Heart right ventricle (tissue), 16 donors: ENCODE measurements at regions not wholly inside any gene's neighbourhood (a gene's known extent, or its start where the extent isn't known, plus 50 kb on each side); places are given as distances from the start of the nearest gene placed in this dataset.
"Not testable (repeated sequence)": the region's sequence is repeated elsewhere in the genome, so short reads cannot be mapped to it uniquely, and the experiment has no call there.

Experiments
- ATAC-seq, 8 donors: fragments of 200-7000 bp; cut with Tn5 transposase; one replicate each; pipeline ENCODE4 v1.9.1; 2020; ENCODE audit warnings: mild to moderate bottlenecking in 8 of 8, moderate library complexity in 8 of 8, moderate number of reproducible peaks in 1 of 8
- DNase-seq, 2 donors: peaks; one replicate each; pipeline ENCODE4 v3.0.0-alpha.2; 2020
- H3K27ac ChIP-seq, 10 donors: fragments of 200-600 bp; sonication (generic) in 2 of 10; one replicate each; pipeline versions ENCODE4 v1.5.0 to v1.8.0; 2020 to 2022; ENCODE audit warnings: mild to moderate bottlenecking in 3 of 10
- H3K27me3 ChIP-seq, 7 donors: fragments of 200-600 bp; one replicate each; pipeline ENCODE4 v1.8.0; 2021 to 2022; ENCODE audit warnings: mild to moderate bottlenecking in 2 of 7
- H3K36me3 ChIP-seq, 9 donors: fragments of 200-600 bp; sonication (generic) in 1 of 9; one replicate each; pipeline versions ENCODE4 v1.5.0 to v1.8.0; 2020 to 2022; ENCODE audit warnings: mild to moderate bottlenecking in 2 of 9
- H3K4me1 ChIP-seq, 9 donors: fragments of 200-600 bp; sonication (generic) in 1 of 9; one replicate each; pipeline versions ENCODE4 v1.5.0 to v1.8.0; 2020 to 2022; ENCODE audit warnings: mild to moderate bottlenecking in 4 of 9
- H3K4me3 ChIP-seq, 10 donors: fragments of 200-600 bp; sonication (generic) in 2 of 10; one replicate each; pipeline versions ENCODE4 v1.5.0 to v1.8.0; 2020 to 2022; ENCODE audit warnings: mild to moderate bottlenecking in 7 of 10, moderate library complexity in 2 of 10
- H3K9me3 ChIP-seq, 11 donors: fragments of 200-600 bp in 10 of 11; sonication (generic) in 2 of 11; one replicate each; pipeline versions ENCODE4 v1.5.0 to v1.8.0; 2013 to 2022; ENCODE audit warnings: mild to moderate bottlenecking in 2 of 11, control low read depth in 1 of 11, moderate library complexity in 1 of 11
- WGBS, 2 donors: extraction: QIAGEN DNeasy Blood & Tissue Kit; methylation state at CpG; one replicate each; pipeline ENCODE4 v1.1.7; 2013; ENCODE audit warnings: inconsistent platforms in 1 of 2; 5-methylcytosine and 5-hydroxymethylcytosine counted together
- intact Hi-C, 10 donors: fragments of 100-400 bp; cut with DNase I; formaldehyde crosslinking; loops; one replicate each; pipeline versions ENCODE4 v1.11.1 to v1.14.2; 2022
- TF ChIP-seq, protein P1 (sequence below), 9 donors: fragments of 200-600 bp; sonication (generic) in 2 of 9; IDR thresholded peaks; one replicate each; pipeline versions ENCODE4 v1.5.0 to v1.8.0; 2021 to 2022; ENCODE audit warnings: antibody characterized with exemption in 9 of 9, mild to moderate bottlenecking in 5 of 9, moderate library complexity in 1 of 9
- donor health status: Arrhythmogenic right ventricular cardiomyopathy.
- donor health status: ischemic (EF 13 %, LVEDD 7.1; RV severe dilation, severe dysfunction).
- donor health status: healthy with polysubstance abuse.
- donor health status: DM: no; HTN: yes; CAD: no.
- donor health status: DM: no; HTN: no; CAD: no.
- donor health status: ischemic (EF 25% LVEDD 6.9; RV normal size, moderate dysfunction).
- donor health status: ischemic (EF 25% LVEDD 5.7; RV mildly dilated, moderate dysfunction).
- donor health status: healthy.
- donor health status: DM: yes; HTN: yes; CAD: no.
- donor health status: Ischemic cardiomyopathy.
- donor health status: ischemic (EF 35%, LVEDD 5.7; RV mildly dilated, moderate dysfunction).
- donor health status: nonischemic (EF 11% LVEDD 7.7; RV severe dilation, severe dysfunction).
- donor health status: DM: yes; HTN: yes; CAD: no.
- donor health status: PGD.
- donor health status: ischemic (EF 29% LVEDD 5.4; RV normal size, mild dysfunction).
- donor health status: nonischemic (EF 23%, LVEDD 6.1; RV moderate dilation, normal function).

DNA sequence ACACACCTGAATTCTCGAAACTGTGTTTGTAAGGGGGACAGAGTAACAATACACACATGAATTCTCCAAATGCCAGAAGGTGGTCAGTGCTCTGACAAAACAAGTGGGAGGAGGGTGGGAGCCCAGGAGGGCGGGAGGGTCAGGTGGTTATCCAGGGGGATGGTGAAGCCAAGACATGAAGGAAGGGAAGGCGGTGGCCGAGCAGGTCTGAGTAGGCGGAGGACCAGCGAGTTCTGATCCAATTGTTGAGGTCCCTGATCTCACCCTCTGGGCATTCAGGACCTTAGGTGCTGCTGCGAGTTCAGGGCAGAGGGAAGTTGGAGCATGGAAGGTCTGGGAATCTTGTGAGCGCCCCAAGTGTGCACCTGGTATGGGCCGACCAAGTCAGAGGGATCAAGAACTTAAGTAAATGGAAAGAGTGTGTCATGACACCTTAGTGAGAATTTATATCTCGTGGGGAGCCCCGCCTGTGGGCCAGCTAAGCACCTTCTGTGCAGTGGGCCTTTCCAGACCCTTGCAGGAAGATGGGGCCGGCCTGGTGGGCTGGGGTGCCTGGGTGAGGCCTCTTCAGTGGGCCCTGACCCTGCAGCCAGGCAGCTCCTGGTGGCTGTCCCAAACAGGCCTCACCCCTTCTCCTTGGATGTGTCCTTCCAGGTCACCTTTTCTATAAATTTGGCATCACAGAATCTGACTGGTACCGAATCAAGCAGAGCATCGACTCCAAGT lies 86.1 kb downstream of the NPIPB11 start:
- Histone ChIP-seq H3K9me3 (no peaks in the 10 kb centered on the region), H3K27me3 (no peaks in the 10 kb centered on the region), H3K4me3 (no peak overlapping the region), H3K4me1 (peaks cover 4 to 43% (median 17%) of the 10 kb centered on the region in 9 donors), H3K36me3 (peaks cover 0 to 7% (median 0%) of the 10 kb centered on the region in 9 donors), H3K27ac (peak overlapping the region in 4 of 10 donors; percentile 17 to 74 (median 49))
- intact Hi-C loops, result no loop called here
- TF ChIP-seq, protein P1, sequence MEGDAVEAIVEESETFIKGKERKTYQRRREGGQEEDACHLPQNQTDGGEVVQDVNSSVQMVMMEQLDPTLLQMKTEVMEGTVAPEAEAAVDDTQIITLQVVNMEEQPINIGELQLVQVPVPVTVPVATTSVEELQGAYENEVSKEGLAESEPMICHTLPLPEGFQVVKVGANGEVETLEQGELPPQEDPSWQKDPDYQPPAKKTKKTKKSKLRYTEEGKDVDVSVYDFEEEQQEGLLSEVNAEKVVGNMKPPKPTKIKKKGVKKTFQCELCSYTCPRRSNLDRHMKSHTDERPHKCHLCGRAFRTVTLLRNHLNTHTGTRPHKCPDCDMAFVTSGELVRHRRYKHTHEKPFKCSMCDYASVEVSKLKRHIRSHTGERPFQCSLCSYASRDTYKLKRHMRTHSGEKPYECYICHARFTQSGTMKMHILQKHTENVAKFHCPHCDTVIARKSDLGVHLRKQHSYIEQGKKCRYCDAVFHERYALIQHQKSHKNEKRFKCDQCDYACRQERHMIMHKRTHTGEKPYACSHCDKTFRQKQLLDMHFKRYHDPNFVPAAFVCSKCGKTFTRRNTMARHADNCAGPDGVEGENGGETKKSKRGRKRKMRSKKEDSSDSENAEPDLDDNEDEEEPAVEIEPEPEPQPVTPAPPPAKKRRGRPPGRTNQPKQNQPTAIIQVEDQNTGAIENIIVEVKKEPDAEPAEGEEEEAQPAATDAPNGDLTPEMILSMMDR (IDR thresholded peaks at IDR 0.05), result no peak
- DNase-seq, result no peak
- no peak for ATAC-seq
- 96 to 98% methylated on average over 14 of the region's 14 CpGs for WGBS, 2 donors

DNA sequence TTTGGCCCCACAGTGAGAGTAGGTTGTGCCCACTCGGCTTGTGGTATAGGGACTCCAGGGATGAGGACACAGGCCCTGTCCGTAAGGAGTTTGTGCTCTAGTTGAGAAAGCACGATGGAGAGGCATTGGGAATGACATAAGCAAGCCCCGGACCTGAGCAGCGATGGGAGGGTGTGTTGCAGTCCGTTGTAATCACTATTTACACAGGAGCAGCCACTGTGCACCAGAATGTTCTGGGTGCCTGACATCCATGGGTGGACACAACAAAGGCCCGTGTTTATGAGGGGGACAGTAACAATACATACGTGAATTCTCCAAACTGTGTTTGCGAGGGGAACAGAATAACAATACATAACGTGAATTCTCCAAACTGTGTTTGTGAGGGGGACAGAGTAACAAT lies 86.8 kb downstream of the NPIPB11 start:
- DNase-seq (no peak), ATAC-seq (no peak)
- TF ChIP-seq, protein P1 (IDR thresholded peaks at IDR 0.05), result no peak
- 87 to 91% methylated on average over 10 of the region's 10 CpGs for WGBS, 2 donors
- H3K36me3 ChIP-seq, result peaks cover 0 to 7% (median 0%) of the 10 kb centered on the region in 9 donors
- H3K9me3 ChIP-seq, result no peaks in the 10 kb centered on the region
- no peak overlapping the region for H3K4me3 ChIP-seq
- H3K27ac ChIP-seq, result peak overlapping the region in 2 of 10 donors; percentile 43
- no peaks in the 10 kb centered on the region for H3K27me3 ChIP-seq
- H3K4me1 ChIP-seq, result peaks cover 4 to 46% (median 17%) of the 10 kb centered on the region in 9 donors
- intact Hi-C loops, result loop anchor here in 1 of 10 donors (10.0 kb wide), 1 partner anchor 205 kb away; no protein-coding TSS in a partner anchor

DNA sequence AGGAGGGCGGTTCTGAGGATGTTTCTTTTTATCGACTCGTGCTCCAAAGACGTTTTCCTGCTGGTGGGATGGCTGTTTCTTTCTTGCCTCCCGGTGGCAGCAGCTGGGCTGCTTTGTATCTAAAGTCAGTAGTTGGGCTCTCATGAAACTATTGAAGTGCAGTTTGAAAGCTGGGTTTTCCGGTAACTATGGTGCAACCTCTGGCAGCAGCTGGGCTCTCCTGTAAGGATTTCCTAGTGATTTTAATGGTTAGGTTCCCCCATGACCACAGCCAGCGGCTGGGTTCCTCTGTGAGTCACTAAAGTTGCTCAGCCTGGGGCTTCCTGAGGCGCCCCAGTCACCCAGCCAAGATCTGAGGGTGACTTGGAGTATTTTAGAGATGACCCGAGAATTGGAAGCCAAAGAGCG lies 87.9 kb downstream of the NPIPB11 start:
- H3K4me3 ChIP-seq, H3K9me3 ChIP-seq, H3K36me3 ChIP-seq, H3K27me3 ChIP-seq, DNase-seq: not testable (repeated sequence)
- WGBS, 2 donors, result 48 to 49% methylated on average over 10 of the region's 10 CpGs
- intact Hi-C loops, result loop anchor here in 1 of 10 donors (10.0 kb wide), 1 partner anchor 204 kb away; no protein-coding TSS in a partner anchor
- ATAC-seq, result peak; percentile 26 to 82 (median 44)
- Histone ChIP-seq H3K27ac (peak overlapping the region in 6 of 10 donors; percentile 2 to 61 (median 36)), H3K4me1 (peaks cover 4 to 47% (median 17%) of the 10 kb centered on the region in 9 donors)
- TF ChIP-seq, protein P1 (IDR thresholded peaks at IDR 0.05), result peak in 1 of 9 donors; percentile 13

DNA sequence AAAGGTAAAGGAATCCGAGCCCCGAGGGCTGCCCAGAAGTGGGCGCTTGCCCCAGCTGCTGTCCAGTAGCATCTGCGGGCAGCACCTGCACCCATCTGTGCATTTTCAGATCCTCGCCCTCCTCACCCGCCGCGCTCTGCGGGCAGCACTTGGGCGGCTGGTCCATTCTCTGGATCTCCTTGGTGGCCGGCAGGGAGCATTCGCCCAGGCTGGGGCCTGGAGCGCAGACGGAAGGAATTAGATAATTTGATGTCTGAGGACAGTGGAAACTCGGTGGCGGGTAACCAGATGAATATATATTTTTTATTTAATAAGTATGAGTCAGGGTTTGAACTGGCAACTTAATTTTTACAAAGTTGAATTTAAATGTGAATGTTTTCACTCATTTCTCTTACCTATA lies 88.5 kb downstream of the NPIPB11 start:
- WGBS, 2 donors, result 72 to 97% methylated on average over 16 of the region's 16 CpGs
- intact Hi-C loops, result loop anchor here in 1 of 10 donors (10.0 kb wide), 1 partner anchor 203 kb away; no protein-coding TSS in a partner anchor
- no peaks in the 10 kb centered on the region for H3K9me3 ChIP-seq
- peak overlapping the region in 5 of 10 donors; percentile 2 to 43 (median 40) for H3K27ac ChIP-seq
- H3K4me1 ChIP-seq, result peaks cover 4 to 47% (median 17%) of the 10 kb centered on the region in 9 donors
- TF ChIP-seq, protein P1 (IDR thresholded peaks at IDR 0.05), result no peak
- DNase-seq (no peak), ATAC-seq (no peak)
- H3K27me3 ChIP-seq, result no peaks in the 10 kb centered on the region
- peaks cover 0 to 7% (median 0%) of the 10 kb centered on the region in 9 donors for H3K36me3 ChIP-seq
- H3K4me3 ChIP-seq, result no peak overlapping the region
